Neural cell (in vitro differentiated cells): ENCODE measurements at regions not wholly inside any gene's neighbourhood (a gene's known extent, or its start where the extent isn't known, plus 50 kb on each side); places are given as distances from the start of the nearest gene placed in this dataset.

Experiments
- EZH2 ChIP-seq: fragments of 200-600, 300-800 bp; shearing (Covaris generic), sonication (generic); IDR thresholded peaks from 2 replicates; pipeline ENCODE4 v1.6.1; 2014; ENCODE audit warnings: antibody characterized with exemption, low read length, borderline replicate concordance, mild to moderate bottlenecking; ENCODE audit not compliant: insufficient read depth, poor library complexity, severe bottlenecking
- MXI1 ChIP-seq: fragments of 450-650 bp; conservative IDR thresholded peaks from 2 replicates; pipeline ENCODE4 v1.6.1; 2014; ENCODE audit warnings: antibody characterized with exemption, mild to moderate bottlenecking; ENCODE audit not compliant: poor library complexity, severe bottlenecking
- POLR2AphosphoS5 ChIP-seq: IDR thresholded peaks from 2 replicates; pipeline ENCODE4 v1.6.1; 2012
- TF ChIP-seq, protein P1 (sequence below): fragments of 450-650 bp; IDR thresholded peaks from 2 replicates; pipeline ENCODE4 v1.5.1; 2014; ENCODE audit warnings: antibody characterized with exemption, mild to moderate bottlenecking, moderate library complexity; ENCODE audit not compliant: poor library complexity, severe bottlenecking

GRCh38 chr2:195498176-195498575, 158.8 kb upstream of the SLC39A10 start:
- TF ChIP-seq, protein P1, sequence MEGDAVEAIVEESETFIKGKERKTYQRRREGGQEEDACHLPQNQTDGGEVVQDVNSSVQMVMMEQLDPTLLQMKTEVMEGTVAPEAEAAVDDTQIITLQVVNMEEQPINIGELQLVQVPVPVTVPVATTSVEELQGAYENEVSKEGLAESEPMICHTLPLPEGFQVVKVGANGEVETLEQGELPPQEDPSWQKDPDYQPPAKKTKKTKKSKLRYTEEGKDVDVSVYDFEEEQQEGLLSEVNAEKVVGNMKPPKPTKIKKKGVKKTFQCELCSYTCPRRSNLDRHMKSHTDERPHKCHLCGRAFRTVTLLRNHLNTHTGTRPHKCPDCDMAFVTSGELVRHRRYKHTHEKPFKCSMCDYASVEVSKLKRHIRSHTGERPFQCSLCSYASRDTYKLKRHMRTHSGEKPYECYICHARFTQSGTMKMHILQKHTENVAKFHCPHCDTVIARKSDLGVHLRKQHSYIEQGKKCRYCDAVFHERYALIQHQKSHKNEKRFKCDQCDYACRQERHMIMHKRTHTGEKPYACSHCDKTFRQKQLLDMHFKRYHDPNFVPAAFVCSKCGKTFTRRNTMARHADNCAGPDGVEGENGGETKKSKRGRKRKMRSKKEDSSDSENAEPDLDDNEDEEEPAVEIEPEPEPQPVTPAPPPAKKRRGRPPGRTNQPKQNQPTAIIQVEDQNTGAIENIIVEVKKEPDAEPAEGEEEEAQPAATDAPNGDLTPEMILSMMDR, result no peak
- no peak for TF ChIP-seq MXI1
- no peak for TF ChIP-seq EZH2
- TF ChIP-seq POLR2AphosphoS5, result no peak
